Mesenteric fat pad (tissue), 1 donor: ENCODE measurements at regions not wholly inside any gene's neighbourhood (a gene's known extent, or its start where the extent isn't known, plus 50 kb on each side); places are given as distances from the start of the nearest gene placed in this dataset.
A peak's percentile ranks its signal among the peaks of the same experiment; 100 is the strongest.
"Not testable (repeated sequence)": the region's sequence is repeated elsewhere in the genome, so short reads cannot be mapped to it uniquely, and the experiment has no call there.

Experiments
- DNase-seq: peaks from one replicate; pipeline ENCODE4 v3.0.0-alpha.2; 2020; ENCODE audit warnings: low spot score
- donor health status: DM: yes; HTN: yes; CAD: no.

- not testable (repeated sequence) for DNase-seq
Measured at GRCh38 chr10:95137990-95138625, 55.9 kb upstream of the ACSM6 start.

- DNase-seq, result no peak
Measured at GRCh38 chr10:95134490-95134889, 59.5 kb upstream of the ACSM6 start.

- DNase-seq, result no peak
Measured at GRCh38 chr10:95133997-95134396, 60.0 kb upstream of the ACSM6 start.

DNA sequence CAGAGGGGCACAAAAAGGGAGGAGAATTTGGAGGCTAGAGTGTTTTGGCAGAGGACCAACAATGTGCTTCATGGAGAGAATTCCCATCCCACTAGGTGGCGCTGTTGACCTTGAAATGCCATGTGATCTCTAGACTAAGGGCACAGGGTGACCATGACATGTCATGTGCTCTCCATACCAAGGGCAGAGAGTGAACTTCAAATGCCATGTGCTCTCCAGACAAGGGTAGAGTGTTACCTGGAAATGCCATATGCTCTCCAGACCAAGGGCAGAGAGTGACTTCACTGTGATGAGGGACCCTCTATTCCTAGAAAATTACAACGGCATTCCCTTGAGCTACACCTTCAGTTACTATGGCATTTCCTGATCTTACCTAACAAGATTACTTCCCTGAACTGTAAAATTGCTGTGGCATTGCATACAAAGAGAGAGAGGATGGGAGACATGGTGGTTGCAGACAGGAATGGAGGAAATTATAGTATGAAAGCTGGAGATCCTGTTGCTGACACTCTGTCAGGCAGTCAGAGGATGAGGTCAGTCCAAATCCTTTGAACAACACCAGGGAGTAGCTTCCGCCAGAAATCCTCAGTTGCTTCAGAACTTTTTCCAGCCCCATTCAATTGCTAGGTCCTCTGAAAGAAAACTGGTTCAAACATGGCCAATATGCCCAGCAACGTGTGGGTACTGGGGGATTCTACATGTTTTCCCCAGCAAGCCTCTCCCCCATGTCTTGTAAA is 60.9 kb upstream of the ACSM6 start:
- DNase-seq, result no peak

- DNase-seq, result not testable (repeated sequence)
Measured at GRCh38 chr10:95130429-95130828, 61.1 kb upstream of the CYP2C8 start.

- no peak for DNase-seq
Measured at GRCh38 chr10:95125582-95125981, 56.3 kb upstream of the CYP2C8 start.

DNA sequence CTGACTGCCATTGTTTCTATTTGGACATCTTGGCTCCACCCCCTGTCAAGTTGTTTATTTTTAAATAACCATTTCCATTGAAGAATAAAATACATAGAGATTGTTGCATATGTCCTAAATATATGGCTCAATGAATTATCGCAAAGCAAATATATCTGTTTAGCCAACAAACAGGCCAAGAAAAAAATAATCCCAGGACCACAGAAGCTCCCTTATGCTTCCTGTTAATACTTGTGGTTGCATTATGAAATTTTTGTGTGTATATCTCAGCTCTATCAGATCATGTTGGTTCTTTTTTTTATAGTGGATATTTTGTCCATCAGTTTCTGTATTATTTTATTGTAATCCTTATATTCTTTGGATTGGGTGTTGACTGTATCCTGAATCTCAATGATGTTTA is 53.4 kb upstream of the CYP2C8 start:
- DNase-seq, result no peak

GRCh38 chr10:95121904-95122303 is 52.6 kb upstream of the CYP2C8 start:
- DNase-seq, result peak; percentile 79
